H1 (cell line): ENCODE measurements at regions not wholly inside any gene's neighbourhood (a gene's known extent, or its start where the extent isn't known, plus 50 kb on each side); places are given as distances from the start of the nearest gene placed in this dataset.

ENCODE experiments used
- CTCF ChIA-PET: fragments of 300-600 bp; sonication (Branson Sonifier 250); formaldehyde crosslinking; loops from one replicate; lab custom pipeline; 2021; ENCODE audit not compliant: partially characterized antibody; lab: Charles Lee
- POLR2A ChIA-PET: fragments of 300-600 bp; sonication (Branson Sonifier 250); formaldehyde crosslinking; loops from one replicate; lab custom pipeline; 2021; ENCODE audit warnings: inconsistent platforms; ENCODE audit not compliant: partially characterized antibody; lab: Charles Lee
- DNase-seq, 2 experiments: peaks; one replicate each; pipeline versions ENCODE4 v3.0.0 to v3.0.0-alpha.2; 2010 to 2022; ENCODE audit warnings: low spot score in 2 of 2, low read depth in 1 of 2, mixed read lengths in 1 of 2
- FAIRE-seq: peaks from 2 replicates; lab custom pipeline; 2011; peaks lifted over from hg19 to GRCh38; lab: Jason Lieb, UNC
- H2AFZ ChIP-seq: 2 replicates; pipeline ENCODE4 v1.8.1; 2012; ENCODE audit warnings: low read length, inconsistent platforms
- H2AK5ac ChIP-seq: 2 replicates; pipeline ENCODE4 v1.6.1; 2013; ENCODE audit warnings: low read depth, low read length
- H2BK120ac ChIP-seq: replicated peaks from 2 replicates; pipeline ENCODE3; 2013; ENCODE audit warnings: low read depth, low read length, inconsistent platforms
- H2BK12ac ChIP-seq: 2 replicates; pipeline ENCODE4 v1.6.1; 2013; ENCODE audit warnings: low read depth, low read length
- H2BK15ac ChIP-seq: 2 replicates; pipeline ENCODE4 v1.6.1; 2013; ENCODE audit warnings: low read length
- H2BK20ac ChIP-seq: 2 replicates; pipeline ENCODE4 v1.6.1; 2013; ENCODE audit warnings: low read length
- H2BK5ac ChIP-seq: 2 replicates; pipeline ENCODE4 v1.6.1; 2013; ENCODE audit warnings: low read depth, low read length
- H3K14ac ChIP-seq: 2 replicates; pipeline ENCODE4 v1.6.1; 2013; ENCODE audit warnings: inconsistent platforms; ENCODE audit not compliant: insufficient read length
- H3K18ac ChIP-seq: 2 replicates; pipeline ENCODE4 v1.6.1; 2013; ENCODE audit warnings: low read length; ENCODE audit errors: extremely low read depth
- H3K23ac ChIP-seq: 2 replicates; pipeline ENCODE4 v1.6.1; 2013; ENCODE audit warnings: inconsistent platforms; ENCODE audit not compliant: insufficient read length
- H3K23me2 ChIP-seq: 2 replicates; pipeline ENCODE4 v1.6.1; 2013; ENCODE audit warnings: low read depth, low read length
- H3K27ac ChIP-seq: 2 replicates; pipeline ENCODE4 v1.6.1; 2011; ENCODE audit warnings: low read depth, low read length, inconsistent platforms
- H3K27me3 ChIP-seq, 4 experiments: replicated peaks in 1 of 4; 1 replicate in 1 of 4; 2 replicates in 3 of 4; pipeline versions ENCODE4 v1.6.1 to v1.8.1; 2011 to 2013; ENCODE audit warnings: low read length in 3 of 4, mild to moderate bottlenecking in 3 of 4, inconsistent platforms in 2 of 4, mixed read lengths in 2 of 4, moderate library complexity in 1 of 4; ENCODE audit not compliant: control insufficient read depth in 3 of 4, insufficient read depth in 3 of 4; ENCODE audit errors: extremely low read depth in 1 of 4
- H3K36me3 ChIP-seq, 4 experiments: 2 replicates each; pipeline versions ENCODE4 v1.6.1 to v1.8.1; 2011 to 2013; ENCODE audit warnings: mild to moderate bottlenecking in 4 of 4, low read length in 3 of 4, moderate library complexity in 2 of 4, control low read depth in 1 of 4, inconsistent platforms in 1 of 4; ENCODE audit not compliant: insufficient read depth in 4 of 4, control insufficient read depth in 2 of 4
- H3K4ac ChIP-seq: replicated peaks from 2 replicates; pipeline ENCODE3; 2013; ENCODE audit warnings: low read length, low read depth, mixed read lengths, inconsistent platforms; ENCODE audit not compliant: insufficient read length
- H3K4me1 ChIP-seq, 4 experiments: replicated peaks in 1 of 4; 1 replicate in 1 of 4; 2 replicates in 3 of 4; pipeline versions ENCODE4 v1.6.1 to v1.8.1; 2011 to 2013; ENCODE audit warnings: low read length in 3 of 4, inconsistent platforms in 2 of 4, mixed read lengths in 1 of 4; ENCODE audit not compliant: insufficient read depth in 4 of 4, control insufficient read depth in 3 of 4
- H3K4me2 ChIP-seq, 2 experiments: 2 replicates each; pipeline versions ENCODE4 v1.6.1 to v1.8.1; 2011 to 2013; ENCODE audit warnings: low read depth in 2 of 2, low read length in 2 of 2, control low read depth in 1 of 2, inconsistent platforms in 1 of 2, mild to moderate bottlenecking in 1 of 2; ENCODE audit not compliant: insufficient read depth in 1 of 2
- H3K4me3 ChIP-seq, 4 experiments: fragments of 200-600, 300-600 bp in 1 of 4; sonication (generic), shearing (Covaris generic), sonication (Bioruptor Twin) in 1 of 4; 2 replicates each; pipeline versions ENCODE4 v1.5.1 to v1.8.1; 2011 to 2016; ENCODE audit warnings: low read length in 4 of 4, low read depth in 3 of 4, control low read depth in 2 of 4, inconsistent platforms in 2 of 4, mild to moderate bottlenecking in 2 of 4, mixed read lengths in 1 of 4, moderate library complexity in 1 of 4; ENCODE audit not compliant: insufficient read depth in 2 of 4; ENCODE audit errors: extremely low read depth in 1 of 4
- H3K56ac ChIP-seq: replicated peaks from 2 replicates; pipeline ENCODE3; 2013; ENCODE audit warnings: low read depth, mild to moderate bottlenecking, mixed read lengths, low read length, inconsistent platforms; ENCODE audit not compliant: insufficient read length
- H3K79me1 ChIP-seq: 2 replicates; pipeline ENCODE4 v1.6.1; 2013; ENCODE audit warnings: low read depth, low read length, control low read depth
- H3K79me2 ChIP-seq, 2 experiments: 2 replicates each; pipeline versions ENCODE4 v1.6.1 to v1.8.1; 2012 to 2013; ENCODE audit warnings: low read length in 2 of 2, mild to moderate bottlenecking in 2 of 2, inconsistent platforms in 1 of 2; ENCODE audit not compliant: insufficient read depth in 2 of 2, control insufficient read depth in 1 of 2
- H3K9ac ChIP-seq, 4 experiments: replicated peaks in 1 of 4; 1 replicate in 1 of 4; 2 replicates in 3 of 4; pipeline versions ENCODE4 v1.6.1 to v1.8.1; 2011 to 2013; ENCODE audit warnings: low read depth in 3 of 4, low read length in 3 of 4, control low read depth in 2 of 4, mild to moderate bottlenecking in 2 of 4, moderate library complexity in 2 of 4, inconsistent platforms in 1 of 4; ENCODE audit errors: extremely low read depth in 1 of 4
- H3K9me3 ChIP-seq, 2 experiments: 2 replicates each; pipeline versions ENCODE4 v1.6.1 to v1.8.1; 2012 to 2013; ENCODE audit warnings: mild to moderate bottlenecking in 2 of 2, moderate library complexity in 2 of 2, control low read depth in 1 of 2, inconsistent platforms in 1 of 2, low read depth in 1 of 2, low read length in 1 of 2, mixed read lengths in 1 of 2; ENCODE audit not compliant: insufficient read depth in 2 of 2
- H4K20me1 ChIP-seq, 2 experiments: replicated peaks in 1 of 2; 2 replicates each; pipeline versions ENCODE3 to v1.8.1; 2011 to 2013; ENCODE audit warnings: inconsistent platforms in 2 of 2, low read length in 2 of 2, mild to moderate bottlenecking in 1 of 2; ENCODE audit not compliant: insufficient read depth in 2 of 2, control insufficient read depth in 1 of 2
- H4K5ac ChIP-seq: 2 replicates; pipeline ENCODE4 v1.6.1; 2013; ENCODE audit warnings: low read length, low read depth, mixed read lengths, inconsistent platforms; ENCODE audit not compliant: insufficient read length
- H4K8ac ChIP-seq: 2 replicates; pipeline ENCODE4 v1.8.0; 2013; ENCODE audit warnings: mild to moderate bottlenecking, moderate library complexity, low read length, inconsistent platforms; ENCODE audit not compliant: insufficient read depth; ENCODE audit errors: extremely low read depth
- H4K91ac ChIP-seq: replicated peaks from 2 replicates; pipeline ENCODE3; 2013; ENCODE audit warnings: low read length, mixed read lengths, inconsistent platforms; ENCODE audit not compliant: insufficient read length
- BACH1 ChIP-seq: IDR thresholded peaks from 2 replicates; pipeline ENCODE4 v1.6.1; 2012; ENCODE audit warnings: low read length, improper control_type of control experiment
- CHD2 ChIP-seq: IDR thresholded peaks from 2 replicates; pipeline ENCODE4 v1.6.1; 2012; ENCODE audit warnings: low read length, improper control_type of control experiment
- EP300 ChIP-seq, 2 experiments: IDR thresholded peaks; 1 replicate in 1 of 2; 2 replicates in 1 of 2; pipeline ENCODE4 v1.6.1; 2011 to 2012; ENCODE audit warnings: low read depth in 2 of 2, low read length in 2 of 2, mild to moderate bottlenecking in 2 of 2, borderline replicate concordance in 1 of 2, inconsistent platforms in 1 of 2, moderate library complexity in 1 of 2
- EZH2 ChIP-seq: fragments of 200-600 bp; sonication (generic); IDR thresholded peaks from 2 replicates; pipeline ENCODE4 v1.7.1; 2012; ENCODE audit warnings: low read depth, mild to moderate bottlenecking, moderate library complexity, low read length, inconsistent platforms; ENCODE audit not compliant: severe bottlenecking
- KDM4A ChIP-seq: IDR thresholded peaks from one replicate; pipeline ENCODE4 v1.7.1; 2012; ENCODE audit warnings: low read depth, mild to moderate bottlenecking, moderate library complexity, low read length, inconsistent platforms; ENCODE audit not compliant: severe bottlenecking
- SP2 ChIP-seq: IDR thresholded peaks from 2 replicates; pipeline ENCODE4 v1.6.1; 2012; ENCODE audit warnings: mild to moderate bottlenecking, low read length, inconsistent platforms
- SUZ12 ChIP-seq: fragments of 200-600 bp; sonication (generic); IDR thresholded peaks from 2 replicates; pipeline ENCODE4 v1.6.1; 2012; ENCODE audit warnings: mild to moderate bottlenecking, inconsistent platforms, low read length, moderate library complexity, mixed read lengths
- ZNF274 ChIP-seq: IDR thresholded peaks from 2 replicates; pipeline ENCODE4 v1.7.0; 2012; ENCODE audit warnings: low read length, borderline replicate concordance; ENCODE audit errors: extremely low read depth
- WGBS, 2 experiments: shearing (Covaris generic) in 1 of 2; methylation state at CpG; one replicate each; pipeline versions ENCODE4 v1.1.6 to v1.1.7; 2013 to 2015; ENCODE audit warnings: low lambda C conversion rate in 2 of 2, mixed read lengths in 2 of 2, inconsistent platforms in 1 of 2, low coverage in 1 of 2, missing lambda C conversion rate in 1 of 2; ENCODE audit not compliant: insufficient replicate concordance in 2 of 2, insufficient coverage in 1 of 2, insufficient read length in 1 of 2; ENCODE audit errors: extremely low coverage in 1 of 2, missing lambda C conversion rate in 1 of 2; 5-methylcytosine and 5-hydroxymethylcytosine counted together

GRCh38 chr1:157419845-157420542, 132.3 kb downstream of the FCRL5 start:
- H2BK15ac ChIP-seq: no peak overlapping the region
- H3K9ac ChIP-seq: no peak overlapping the region
- H4K5ac ChIP-seq: no peak overlapping the region
- no peak overlapping the region for H3K14ac ChIP-seq
- no peak overlapping the region for H3K23ac ChIP-seq
- no peak for FAIRE-seq
- H3K27ac ChIP-seq: no peak overlapping the region
- no peak for DNase-seq
- H2BK5ac ChIP-seq: no peak overlapping the region; the same call in 1 of the 2 replicates
- no peak overlapping the region for H3K4me3 ChIP-seq
- WGBS, 2 experiments: 91% methylated on average over 6 of the region's 6 CpGs; no CpG with 5 or more reads in 1 of the 2 experiments
- no peak overlapping the region for H3K4ac ChIP-seq
- no peak overlapping the region for H2BK12ac ChIP-seq
- no peaks in the 10 kb centered on the region for H3K79me1 ChIP-seq
- H3K23me2 ChIP-seq: no peaks in the 10 kb centered on the region
- no peak overlapping the region for H3K4me2 ChIP-seq
- H3K18ac ChIP-seq: no peak overlapping the region
- H3K27me3 ChIP-seq: peaks cover 0 to 2% (median 0%) of the 10 kb centered on the region in 4 experiments; a peak in 1 of 7 replicates
- no peak overlapping the region for H2BK120ac ChIP-seq
- no peaks in the 10 kb centered on the region for H3K79me2 ChIP-seq
- H2AFZ ChIP-seq: no peak overlapping the region
- H2AK5ac ChIP-seq: peak overlapping the region; percentile 54; the same call in 1 of the 2 replicates
- H2BK20ac ChIP-seq: no peak overlapping the region
- no peak overlapping the region for H4K8ac ChIP-seq
- H3K9me3 ChIP-seq: peaks cover 0 to 3% of the 10 kb centered on the region in 2 experiments; a peak in 1 of 4 replicates
- H4K91ac ChIP-seq: no peak overlapping the region
- TF ChIP-seq BACH1 (no peak), KDM4A (no peak), SUZ12 (no peak), SP2 (no peak), ZNF274 (no peak), EZH2 (no peak), EP300 (IDR thresholded peaks at IDR 0.05; ENCODE audit: borderline replicate concordance in 1 of 2, low read depth in 2 of 2, low read length in 2 of 2) (no peak), CHD2 (no peak)
- ChIA-PET POLR2A (no interaction called here), CTCF (interaction anchor here (1.6 kb wide), 1 partner anchor 75 kb away, joined by 4 read pairs; no protein-coding TSS in a partner anchor)
- H4K20me1 ChIP-seq: no peaks in the 10 kb centered on the region
- H3K4me1 ChIP-seq: no peaks in the 10 kb centered on the region
- no peak overlapping the region for H3K56ac ChIP-seq
- no peaks in the 10 kb centered on the region for H3K36me3 ChIP-seq
